ENCODE measurements at regions not wholly inside any gene's neighbourhood (a gene's known extent, or its start where the extent isn't known, plus 50 kb on each side); places are given as distances from the start of the nearest gene placed in this dataset.
"Not testable (repeated sequence)": the region's sequence is repeated elsewhere in the genome, so short reads cannot be mapped to it uniquely, and the experiment has no call there.

DNA sequence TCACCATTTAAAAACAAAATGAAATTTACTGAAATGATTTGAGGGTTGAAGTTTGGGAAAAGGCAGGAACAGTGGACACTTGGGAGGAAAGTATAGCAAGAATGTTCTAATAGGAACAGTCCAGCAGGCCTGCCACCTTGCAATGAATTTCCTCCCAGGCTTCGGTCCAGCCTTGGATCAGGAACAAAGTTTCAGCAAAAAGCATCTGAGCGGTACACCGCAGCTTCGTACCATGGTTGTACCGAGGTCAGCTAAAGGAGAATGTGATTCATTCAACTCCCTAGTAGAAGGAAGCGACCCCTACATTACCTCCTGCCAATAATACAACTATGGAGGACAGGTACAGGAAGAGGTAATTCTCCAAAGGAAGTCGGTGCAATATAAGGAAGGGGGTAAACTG is 111.4 kb downstream of the ENC1 start:
- no peaks in the 10 kb centered on the region for H3K36me3 ChIP-seq (ENCODE audit: insufficient read depth, low read length)
- no peaks in the 10 kb centered on the region for H3K9me2 ChIP-seq (ENCODE audit: insufficient read depth, low read length)
- no peak overlapping the region for H3K4me3 ChIP-seq (ENCODE audit: low read length)
- no peaks in the 10 kb centered on the region for H4K20me1 ChIP-seq (ENCODE audit: insufficient read depth)
- H3K4me2 ChIP-seq (ENCODE audit: low read length), result no peak overlapping the region
- H3K9ac ChIP-seq (ENCODE audit: low read length), result no peak overlapping the region
- no peaks in the 10 kb centered on the region for H3K9me3 ChIP-seq (ENCODE audit: low read length)
- no peak overlapping the region for H2AFZ ChIP-seq (ENCODE audit: low read depth, low read length)
- no peaks in the 10 kb centered on the region for H3K27me3 ChIP-seq (ENCODE audit: insufficient read depth, low read depth, low read length)
- TF ChIP-seq, protein P1, sequence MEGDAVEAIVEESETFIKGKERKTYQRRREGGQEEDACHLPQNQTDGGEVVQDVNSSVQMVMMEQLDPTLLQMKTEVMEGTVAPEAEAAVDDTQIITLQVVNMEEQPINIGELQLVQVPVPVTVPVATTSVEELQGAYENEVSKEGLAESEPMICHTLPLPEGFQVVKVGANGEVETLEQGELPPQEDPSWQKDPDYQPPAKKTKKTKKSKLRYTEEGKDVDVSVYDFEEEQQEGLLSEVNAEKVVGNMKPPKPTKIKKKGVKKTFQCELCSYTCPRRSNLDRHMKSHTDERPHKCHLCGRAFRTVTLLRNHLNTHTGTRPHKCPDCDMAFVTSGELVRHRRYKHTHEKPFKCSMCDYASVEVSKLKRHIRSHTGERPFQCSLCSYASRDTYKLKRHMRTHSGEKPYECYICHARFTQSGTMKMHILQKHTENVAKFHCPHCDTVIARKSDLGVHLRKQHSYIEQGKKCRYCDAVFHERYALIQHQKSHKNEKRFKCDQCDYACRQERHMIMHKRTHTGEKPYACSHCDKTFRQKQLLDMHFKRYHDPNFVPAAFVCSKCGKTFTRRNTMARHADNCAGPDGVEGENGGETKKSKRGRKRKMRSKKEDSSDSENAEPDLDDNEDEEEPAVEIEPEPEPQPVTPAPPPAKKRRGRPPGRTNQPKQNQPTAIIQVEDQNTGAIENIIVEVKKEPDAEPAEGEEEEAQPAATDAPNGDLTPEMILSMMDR (IDR thresholded peaks at IDR 0.05; ENCODE audit: poor library complexity, severe bottlenecking), result no peak
- no peak for TF ChIP-seq MXI1 (conservative IDR thresholded peaks at IDR 0.05; ENCODE audit: poor library complexity, severe bottlenecking)
- H3F3A ChIP-seq (ENCODE audit: insufficient read depth, low read length, poor library complexity, severe bottlenecking), result no peaks in the 10 kb centered on the region
- H3K79me2 ChIP-seq (replicated peaks; ENCODE audit: insufficient read depth, low read length), result no peaks in the 10 kb centered on the region
- no peak overlapping the region for H3K27ac ChIP-seq (ENCODE audit: low read length)

DNA sequence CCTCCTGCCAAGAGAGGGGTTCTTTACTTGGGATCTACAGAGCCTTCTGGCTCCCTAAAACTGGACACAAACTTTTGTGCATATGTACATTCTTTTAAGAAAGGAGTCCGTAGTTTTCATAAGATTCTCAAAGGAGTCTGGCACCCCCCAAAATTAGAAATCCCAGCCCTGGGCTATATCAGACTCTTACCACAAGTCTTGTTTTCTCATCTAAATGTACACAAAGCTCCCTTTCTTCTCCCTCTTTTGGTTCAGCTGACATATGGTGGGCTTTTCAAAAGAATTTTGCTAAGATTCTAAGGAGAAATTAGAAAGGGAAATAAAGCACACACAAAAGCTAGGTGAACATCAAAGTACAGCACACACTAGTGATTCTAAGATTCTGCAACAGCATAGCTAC is 114.4 kb downstream of the ENC1 start:
- H3K4me2 ChIP-seq (ENCODE audit: low read length), result no peak overlapping the region
- H4K20me1 ChIP-seq (ENCODE audit: insufficient read depth), result no peaks in the 10 kb centered on the region
- H3K9me2 ChIP-seq (ENCODE audit: insufficient read depth, low read length), result no peaks in the 10 kb centered on the region
- H3K4me3 ChIP-seq (ENCODE audit: low read length), result no peak overlapping the region
- H3K79me2 ChIP-seq (replicated peaks; ENCODE audit: insufficient read depth, low read length), result no peaks in the 10 kb centered on the region
- no peaks in the 10 kb centered on the region for H3K27me3 ChIP-seq (ENCODE audit: insufficient read depth, low read depth, low read length)
- no peak overlapping the region for H2AFZ ChIP-seq (ENCODE audit: low read depth, low read length)
- H3K9ac ChIP-seq (ENCODE audit: low read length), result no peak overlapping the region
- TF ChIP-seq, protein P2, sequence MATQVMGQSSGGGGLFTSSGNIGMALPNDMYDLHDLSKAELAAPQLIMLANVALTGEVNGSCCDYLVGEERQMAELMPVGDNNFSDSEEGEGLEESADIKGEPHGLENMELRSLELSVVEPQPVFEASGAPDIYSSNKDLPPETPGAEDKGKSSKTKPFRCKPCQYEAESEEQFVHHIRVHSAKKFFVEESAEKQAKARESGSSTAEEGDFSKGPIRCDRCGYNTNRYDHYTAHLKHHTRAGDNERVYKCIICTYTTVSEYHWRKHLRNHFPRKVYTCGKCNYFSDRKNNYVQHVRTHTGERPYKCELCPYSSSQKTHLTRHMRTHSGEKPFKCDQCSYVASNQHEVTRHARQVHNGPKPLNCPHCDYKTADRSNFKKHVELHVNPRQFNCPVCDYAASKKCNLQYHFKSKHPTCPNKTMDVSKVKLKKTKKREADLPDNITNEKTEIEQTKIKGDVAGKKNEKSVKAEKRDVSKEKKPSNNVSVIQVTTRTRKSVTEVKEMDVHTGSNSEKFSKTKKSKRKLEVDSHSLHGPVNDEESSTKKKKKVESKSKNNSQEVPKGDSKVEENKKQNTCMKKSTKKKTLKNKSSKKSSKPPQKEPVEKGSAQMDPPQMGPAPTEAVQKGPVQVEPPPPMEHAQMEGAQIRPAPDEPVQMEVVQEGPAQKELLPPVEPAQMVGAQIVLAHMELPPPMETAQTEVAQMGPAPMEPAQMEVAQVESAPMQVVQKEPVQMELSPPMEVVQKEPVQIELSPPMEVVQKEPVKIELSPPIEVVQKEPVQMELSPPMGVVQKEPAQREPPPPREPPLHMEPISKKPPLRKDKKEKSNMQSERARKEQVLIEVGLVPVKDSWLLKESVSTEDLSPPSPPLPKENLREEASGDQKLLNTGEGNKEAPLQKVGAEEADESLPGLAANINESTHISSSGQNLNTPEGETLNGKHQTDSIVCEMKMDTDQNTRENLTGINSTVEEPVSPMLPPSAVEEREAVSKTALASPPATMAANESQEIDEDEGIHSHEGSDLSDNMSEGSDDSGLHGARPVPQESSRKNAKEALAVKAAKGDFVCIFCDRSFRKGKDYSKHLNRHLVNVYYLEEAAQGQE (IDR thresholded peaks at IDR 0.05; ENCODE audit: borderline replicate concordance), result no peak
- no peak for TF ChIP-seq MXI1 (conservative IDR thresholded peaks at IDR 0.05; ENCODE audit: poor library complexity, severe bottlenecking)
- TF ChIP-seq RAD21 (conservative IDR thresholded peaks at IDR 0.05), result no peak
- no peak for TF ChIP-seq EZH2 (IDR thresholded peaks at IDR 0.05; ENCODE audit: borderline replicate concordance, insufficient read depth, low read length, poor library complexity, severe bottlenecking)
- TF ChIP-seq TAF1 (IDR thresholded peaks at IDR 0.05; ENCODE audit: low read depth), result no peak
- no peak for TF ChIP-seq EP300 (conservative IDR thresholded peaks at IDR 0.05; ENCODE audit: poor library complexity, severe bottlenecking)
- TF ChIP-seq, protein P1 (IDR thresholded peaks at IDR 0.05; ENCODE audit: poor library complexity, severe bottlenecking), result no peak
- TF ChIP-seq POLR2AphosphoS5 (IDR thresholded peaks at IDR 0.05), result no peak
- TF ChIP-seq SMC3 (conservative IDR thresholded peaks at IDR 0.05; ENCODE audit: poor library complexity), result no peak
- no peaks in the 10 kb centered on the region for H3K9me3 ChIP-seq (ENCODE audit: low read length)
- H3F3A ChIP-seq (ENCODE audit: insufficient read depth, low read length, poor library complexity, severe bottlenecking), result no peaks in the 10 kb centered on the region
- no peaks in the 10 kb centered on the region for H3K36me3 ChIP-seq (ENCODE audit: insufficient read depth, low read length)
- H3K27ac ChIP-seq (ENCODE audit: low read length), result no peak overlapping the region

DNA sequence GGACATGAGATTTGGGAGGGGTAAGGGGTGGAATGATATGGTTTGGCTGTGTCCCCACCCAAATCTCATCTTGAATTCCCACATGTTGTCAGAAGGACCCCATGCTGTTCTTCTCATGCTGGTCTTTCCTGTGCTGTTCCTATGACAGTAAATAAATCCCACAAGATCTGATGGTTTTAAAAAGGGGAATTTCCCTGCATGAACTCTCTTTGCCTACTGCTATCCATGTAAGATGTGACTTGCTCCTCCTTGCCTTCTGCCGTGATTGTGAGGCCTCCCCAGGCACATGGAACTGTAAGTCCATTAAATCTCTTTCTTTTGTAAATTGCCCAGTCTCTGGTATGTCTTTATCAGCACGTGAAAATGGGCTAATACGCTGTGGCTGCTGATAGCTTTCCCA is 115.8 kb downstream of the ENC1 start:
- not testable (repeated sequence) for H3K27ac ChIP-seq (ENCODE audit: low read length); H3K79me2 ChIP-seq (replicated peaks; ENCODE audit: insufficient read depth, low read length); H3F3A ChIP-seq (ENCODE audit: insufficient read depth, low read length, poor library complexity, severe bottlenecking); H3K9me3 ChIP-seq (ENCODE audit: low read length); H4K20me1 ChIP-seq (ENCODE audit: insufficient read depth); H3K27me3 ChIP-seq (ENCODE audit: insufficient read depth, low read depth, low read length); H2AFZ ChIP-seq (ENCODE audit: low read depth, low read length); H3K9ac ChIP-seq (ENCODE audit: low read length); H3K4me3 ChIP-seq (ENCODE audit: low read length); H3K9me2 ChIP-seq (ENCODE audit: insufficient read depth, low read length); H3K36me3 ChIP-seq (ENCODE audit: insufficient read depth, low read length); H3K4me2 ChIP-seq (ENCODE audit: low read length)

DNA sequence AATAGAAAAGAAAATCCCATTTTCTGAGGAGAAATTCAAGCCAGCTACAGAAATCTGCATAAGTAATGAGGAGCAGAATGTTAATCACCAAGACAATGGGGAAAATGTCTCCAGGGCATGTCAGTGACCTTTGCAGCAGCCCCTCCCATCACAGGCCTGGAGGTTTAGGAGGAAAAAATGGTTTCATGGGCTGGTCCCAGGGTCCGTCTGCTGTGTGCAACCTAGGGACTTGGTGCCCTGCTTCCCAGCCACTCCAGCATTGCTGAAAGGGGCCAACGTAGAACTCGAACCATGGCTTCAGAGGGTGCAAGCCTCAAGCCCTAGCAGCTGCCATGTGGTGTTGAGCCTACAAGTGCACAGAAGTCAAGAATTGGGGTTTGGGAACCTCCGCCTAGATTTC is 116.8 kb downstream of the ENC1 start:
- not testable (repeated sequence) for H3K4me3 ChIP-seq (ENCODE audit: low read length); H3F3A ChIP-seq (ENCODE audit: insufficient read depth, low read length, poor library complexity, severe bottlenecking); H2AFZ ChIP-seq (ENCODE audit: low read depth, low read length); H3K9ac ChIP-seq (ENCODE audit: low read length); H4K20me1 ChIP-seq (ENCODE audit: insufficient read depth); H3K9me3 ChIP-seq (ENCODE audit: low read length); H3K27me3 ChIP-seq (ENCODE audit: insufficient read depth, low read depth, low read length); H3K4me2 ChIP-seq (ENCODE audit: low read length); H3K9me2 ChIP-seq (ENCODE audit: insufficient read depth, low read length); H3K79me2 ChIP-seq (replicated peaks; ENCODE audit: insufficient read depth, low read length); H3K27ac ChIP-seq (ENCODE audit: low read length); H3K36me3 ChIP-seq (ENCODE audit: insufficient read depth, low read length)
